ENCODE measurements at regions not wholly inside any gene's neighbourhood (a gene's known extent, or its start where the extent isn't known, plus 50 kb on each side); places are given as distances from the start of the nearest gene placed in this dataset.
A peak's percentile ranks its signal among the peaks of the same experiment; 100 is the strongest.

DNA sequence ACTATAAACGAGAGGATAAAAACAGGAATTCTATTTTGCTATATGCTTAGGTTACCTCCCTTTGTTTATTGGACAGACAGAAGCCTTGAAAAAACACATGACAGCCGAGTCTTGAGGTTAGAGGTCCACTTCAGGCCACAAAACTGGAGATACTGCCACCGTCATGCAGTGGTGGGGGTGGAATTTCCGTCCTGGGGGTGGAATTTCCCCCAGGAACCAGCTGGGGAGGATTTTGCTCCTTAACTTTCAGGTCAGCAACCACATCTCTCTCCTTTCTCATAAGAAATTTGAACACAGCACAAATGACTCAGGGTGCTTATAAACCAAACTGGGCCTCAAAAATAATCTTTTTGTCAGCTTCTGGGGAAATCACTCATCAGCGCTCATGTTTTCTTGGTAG, 545.8 kb upstream of the ADAMTS9 start:
- no peak for DNase-seq (ENCODE audit: low spot score)

- no peak for DNase-seq (ENCODE audit: low spot score)
Observed at GRCh38 chr3:65231544-65231943, 543.7 kb upstream of the ADAMTS9 start.

DNA sequence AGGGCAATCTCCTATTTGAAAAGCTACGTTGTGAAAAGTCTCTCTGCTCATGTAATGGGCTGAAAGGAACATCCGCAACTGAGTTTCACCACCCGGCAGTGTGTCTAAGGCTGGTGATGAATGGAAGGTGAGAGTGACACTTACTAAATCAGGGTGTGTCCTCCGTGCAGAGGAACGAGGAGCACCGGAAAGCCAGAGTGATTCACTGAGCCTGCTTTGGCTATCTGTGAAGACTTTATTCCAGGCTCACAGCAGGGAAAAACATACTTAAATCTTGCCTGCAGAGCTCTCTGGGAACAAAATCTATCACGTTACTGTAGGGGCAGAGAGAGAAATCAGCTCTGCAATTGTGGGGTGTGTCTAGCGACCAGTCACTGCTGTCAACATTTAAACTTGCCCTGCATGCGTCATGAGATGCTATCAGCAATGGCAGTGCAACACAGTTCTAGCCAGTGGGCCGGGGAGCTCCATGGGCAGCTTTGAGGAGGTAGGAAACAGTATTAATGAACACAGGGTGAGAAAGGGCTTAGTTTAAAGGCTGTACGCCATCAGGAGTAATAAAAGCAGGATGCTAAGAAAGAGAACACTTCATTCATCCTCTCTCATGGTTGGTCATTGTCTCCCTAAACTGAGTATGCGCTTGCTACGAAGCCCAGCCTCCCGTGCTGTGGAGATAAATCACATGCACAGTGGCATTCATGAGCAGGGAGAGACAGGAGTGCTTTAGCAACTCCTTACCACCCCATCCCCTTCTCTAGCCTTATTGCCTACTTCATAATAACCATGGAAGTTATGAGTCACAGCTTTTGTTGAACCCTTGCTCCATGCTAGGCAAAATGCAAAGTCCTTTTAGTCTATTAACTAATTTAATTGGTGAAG, 542.7 kb upstream of the ADAMTS9 start:
- peak; percentile 92 for DNase-seq (ENCODE audit: low spot score)

DNA sequence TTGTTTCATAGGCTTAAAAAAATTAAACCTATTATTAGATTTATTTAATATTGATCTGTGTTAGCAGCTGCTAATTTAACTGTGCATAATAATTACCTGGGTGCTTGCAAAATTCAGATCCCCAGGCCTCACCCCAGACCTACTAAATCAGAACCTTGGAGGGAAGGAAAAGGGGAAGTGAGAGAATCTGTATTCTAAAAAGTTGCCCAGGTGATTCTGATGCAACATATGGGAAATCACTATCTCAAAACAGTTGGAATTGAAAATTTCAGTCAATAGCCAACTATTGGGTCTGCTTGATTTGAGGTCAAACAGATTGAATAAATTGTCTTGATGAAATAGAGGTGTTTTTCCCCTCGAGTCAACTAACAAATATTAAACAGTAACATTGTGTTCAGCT, 538.5 kb upstream of the ADAMTS9 start:
- DNase-seq (ENCODE audit: low spot score), result no peak

DNA sequence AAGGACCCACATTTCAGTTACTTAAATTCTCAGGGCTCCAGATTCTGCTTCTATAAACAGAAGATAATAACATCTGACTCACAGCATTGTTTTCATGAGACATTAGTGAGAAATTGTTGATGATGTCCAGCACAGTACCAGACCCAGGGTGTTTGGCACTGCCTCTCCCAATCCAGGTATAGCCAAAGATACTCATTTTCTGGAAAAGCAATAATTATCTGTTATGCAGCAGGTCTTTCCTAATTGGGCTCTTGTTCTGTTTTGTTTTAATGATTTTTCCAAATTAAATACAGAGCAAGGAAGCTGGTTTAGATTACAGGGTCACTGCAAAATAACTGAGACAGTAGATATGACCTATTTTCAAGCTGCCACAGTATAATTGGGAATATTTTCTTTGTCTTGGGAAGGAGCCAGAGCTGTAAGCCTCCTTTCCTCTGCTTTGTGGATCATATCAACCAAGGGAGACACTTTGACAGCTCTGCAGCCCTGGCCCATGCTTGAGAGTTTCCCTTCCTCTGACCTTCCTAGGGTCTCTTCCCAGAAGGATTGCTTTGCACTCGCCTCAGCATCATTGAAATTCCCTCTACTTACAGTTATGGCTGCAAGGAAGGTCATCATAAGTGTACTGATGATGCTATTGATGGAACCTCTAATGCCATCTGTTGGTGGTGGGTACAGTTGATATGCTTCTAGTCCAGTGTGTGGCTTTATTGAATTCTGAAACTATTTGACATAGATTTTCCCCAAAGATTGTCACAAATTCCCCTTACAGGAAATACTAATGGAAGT, 522.4 kb upstream of the ADAMTS9 start:
- DNase-seq (ENCODE audit: low spot score), result no peak

GRCh38 chr3:65202395-65202794, 514.6 kb upstream of the ADAMTS9 start:
- DNase-seq (ENCODE audit: low spot score), result no peak

- peak; percentile 53 for DNase-seq (ENCODE audit: low spot score)
Observed at GRCh38 chr3:65201926-65202325, 514.1 kb upstream of the ADAMTS9 start.

GRCh38 chr3:65200310-65200970, 512.6 kb upstream of the ADAMTS9 start:
- peak; percentile 96 for DNase-seq (ENCODE audit: low spot score)

- no peak for DNase-seq (ENCODE audit: low spot score)
Observed at GRCh38 chr3:65196663-65197062, 508.9 kb upstream of the ADAMTS9 start.

- DNase-seq (ENCODE audit: low spot score), result no peak
Observed at GRCh38 chr3:65195211-65196006, 507.6 kb upstream of the ADAMTS9 start.

DNA sequence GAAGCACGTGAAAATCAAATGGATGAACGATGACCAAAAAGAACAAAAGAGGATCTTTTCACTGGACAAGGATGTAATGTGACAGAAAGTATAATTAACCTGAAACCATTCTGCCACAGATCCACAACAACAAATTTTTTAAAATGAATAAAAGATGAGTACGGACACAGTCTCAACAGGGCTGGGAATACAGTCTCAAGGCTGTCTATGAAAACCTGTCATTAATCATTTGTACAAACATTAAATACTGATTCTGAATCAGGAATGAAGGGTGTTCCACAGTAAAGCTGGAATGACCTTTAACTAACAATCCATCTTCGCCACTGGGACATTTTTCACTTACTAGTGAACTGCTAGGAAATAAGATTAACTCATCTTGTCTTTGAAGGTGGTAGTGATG, 506.9 kb upstream of the ADAMTS9 start:
- no peak for DNase-seq (ENCODE audit: low spot score)

DNA sequence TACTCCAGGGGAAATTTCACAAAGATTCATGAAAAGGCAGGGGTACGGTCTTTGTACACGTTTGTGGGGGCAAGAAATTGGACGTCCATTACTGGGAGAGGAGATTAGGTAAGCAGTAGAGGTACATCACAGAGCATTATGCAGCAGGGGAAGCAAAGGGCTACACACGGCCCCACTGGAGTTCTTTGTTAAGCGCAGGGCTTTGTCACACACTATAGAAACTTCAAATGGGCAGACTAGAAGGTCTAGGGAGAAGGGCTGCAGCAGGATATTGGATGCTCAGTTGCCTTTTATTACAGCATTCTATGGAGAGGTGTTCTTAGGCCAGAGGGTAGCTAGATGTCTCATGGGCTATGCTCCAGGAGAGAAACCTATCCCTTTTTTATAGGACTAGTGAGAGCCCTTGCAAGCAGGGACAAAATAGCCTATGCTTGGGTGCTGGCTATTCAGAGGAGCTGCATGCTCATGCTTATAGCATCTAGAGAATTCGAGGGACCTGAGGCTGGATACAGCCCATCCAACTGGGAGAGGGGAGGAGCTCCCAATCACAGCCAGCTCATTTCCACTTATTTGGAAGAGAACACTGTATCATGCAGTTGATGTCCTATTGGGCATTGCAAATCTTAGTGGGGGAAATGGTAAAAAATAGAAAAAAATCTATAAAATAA, 506.4 kb upstream of the ADAMTS9 start:
- no peak for DNase-seq (ENCODE audit: low spot score)

- DNase-seq (ENCODE audit: low spot score), result no peak
Observed at GRCh38 chr3:65193531-65193930, 505.7 kb upstream of the ADAMTS9 start.

- DNase-seq (ENCODE audit: low spot score), result no peak
Observed at GRCh38 chr3:65190111-65190510, 502.3 kb upstream of the ADAMTS9 start.

GRCh38 chr3:65186268-65186667, 498.5 kb upstream of the ADAMTS9 start:
- no peak for DNase-seq (ENCODE audit: low spot score)

- no peak for DNase-seq (ENCODE audit: low spot score)
Observed at GRCh38 chr3:65182682-65183081, 494.9 kb upstream of the ADAMTS9 start.

DNA sequence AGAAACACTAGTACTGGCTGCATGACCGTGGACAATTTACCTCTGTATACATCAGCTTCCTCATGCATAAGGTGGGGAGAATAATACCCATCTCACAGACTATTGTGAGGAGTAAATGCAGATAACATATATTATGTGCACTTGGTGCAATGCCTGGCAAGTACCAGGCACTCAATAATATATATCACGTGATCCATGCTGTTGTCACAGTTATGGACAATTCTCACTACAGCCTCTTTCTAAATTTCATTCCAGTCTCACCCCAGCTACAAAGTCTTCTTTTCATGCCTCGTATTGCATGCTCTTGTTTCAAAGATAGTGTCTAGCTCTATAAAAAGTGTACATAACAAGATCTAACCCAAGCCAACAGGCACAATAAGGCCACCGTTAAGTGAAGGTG, 494.3 kb upstream of the ADAMTS9 start:
- no peak for DNase-seq (ENCODE audit: low spot score)

- no peak for DNase-seq (ENCODE audit: low spot score)
Observed at GRCh38 chr3:65181391-65181871, 493.6 kb upstream of the ADAMTS9 start.

DNA sequence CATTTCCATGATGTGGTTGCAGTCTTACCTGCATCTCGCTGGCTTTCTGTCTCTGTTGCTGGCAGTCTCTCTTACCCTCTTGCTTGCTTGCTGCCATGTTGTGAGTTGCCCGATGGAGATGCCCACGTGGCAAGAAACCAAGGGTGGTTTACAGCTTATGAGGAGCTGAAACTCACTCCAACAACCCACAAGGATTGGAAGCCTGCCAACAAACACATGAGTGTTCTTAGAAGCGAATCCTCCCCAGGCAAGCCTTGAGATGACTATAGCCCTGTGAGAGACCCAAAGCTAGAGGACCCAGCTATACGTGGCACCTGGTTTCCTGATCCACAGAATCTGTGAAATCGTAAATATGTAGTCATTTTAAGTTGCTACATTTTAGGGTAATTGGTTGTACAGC, 490.9 kb upstream of the ADAMTS9 start:
- no peak for DNase-seq (ENCODE audit: low spot score)

GRCh38 chr3:65177960-65178376, 490.2 kb upstream of the ADAMTS9 start:
- no peak for DNase-seq (ENCODE audit: low spot score)

GRCh38 chr3:65174713-65175112, 486.9 kb upstream of the ADAMTS9 start:
- DNase-seq (ENCODE audit: low spot score), result no peak

Measured in umbilical cord (tissue), 1 donor.